ENCODE measurements at regions not wholly inside any gene's neighbourhood (a gene's known extent, or its start where the extent isn't known, plus 50 kb on each side); places are given as distances from the start of the nearest gene placed in this dataset.

DNA sequence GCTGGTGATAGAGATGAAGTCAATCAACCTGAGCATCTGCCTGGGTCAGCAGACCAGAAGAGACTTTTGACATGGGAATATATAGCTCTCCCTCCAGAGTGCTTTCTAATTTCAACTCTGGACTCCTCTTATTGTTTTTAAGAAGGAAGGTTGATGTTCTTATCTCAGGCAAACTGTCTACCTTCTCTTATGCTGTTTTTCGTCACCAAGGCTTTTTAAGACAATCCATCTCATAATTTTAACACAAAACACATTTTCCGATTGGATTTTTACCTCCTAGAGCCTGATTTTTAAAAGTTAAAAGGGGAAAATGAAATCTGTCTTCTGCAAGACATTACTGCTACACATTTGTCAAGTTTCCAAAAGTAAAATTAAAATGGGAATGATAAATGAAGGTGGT, 368.7 kb upstream of the MIS18BP1 start:
- no peak overlapping the region for H3K27ac ChIP-seq (ENCODE audit: extremely low read depth, low read depth, low read length)
- no peaks in the 10 kb centered on the region for H3K36me3 ChIP-seq (ENCODE audit: control insufficient read depth, insufficient read depth, low read length)
- no TSS peak for BruUV-seq (replicated peaks)
- no peak for FAIRE-seq
- H3K27me3 ChIP-seq (ENCODE audit: control insufficient read depth in 2 of 2, insufficient read depth in 2 of 2, low read length in 2 of 2): no peaks in the 10 kb centered on the region
- no peak overlapping the region for H3K4me2 ChIP-seq (ENCODE audit: insufficient read depth, low read length)
- H4K20me1 ChIP-seq (replicated peaks; ENCODE audit: control insufficient read depth, insufficient read depth, low read length): no peaks in the 10 kb centered on the region
- intact Hi-C loops (cut with micrococcal nuclease) (no loop called here), in situ Hi-C loops (cut with MboI) (no loop called here)
- no peak overlapping the region for H2AFZ ChIP-seq (ENCODE audit: low read depth, low read length)
- CTCF ChIA-PET (ENCODE audit: low intra/inter-chr PET ratio): no interaction called here
- H3K9ac ChIP-seq (ENCODE audit: insufficient read depth in 1 of 2, low read depth in 2 of 2, low read length in 2 of 2): no peak overlapping the region
- no peaks in the 10 kb centered on the region for H3K9me3 ChIP-seq (replicated peaks; ENCODE audit: control insufficient read depth, insufficient read depth, low read depth, low read length)
- no peaks in the 10 kb centered on the region for H3K9me1 ChIP-seq (ENCODE audit: control insufficient read depth, insufficient read depth, low read length)
- 0% methylated on average over 2 of the region's 2 CpGs for WGBS (ENCODE audit: insufficient coverage, low coverage, missing lambda C conversion rate)
- H3K4me3 ChIP-seq: no peak overlapping the region
- POLR2A ChIA-PET: no interaction called here
- H3K4me1 ChIP-seq (replicated peaks in 1 of 2; ENCODE audit: control insufficient read depth in 2 of 2, insufficient read depth in 2 of 2, low read length in 2 of 2): no peaks in the 10 kb centered on the region
- no peaks in the 10 kb centered on the region for H3K79me2 ChIP-seq (ENCODE audit: control insufficient read depth, insufficient read depth, low read length)
- ATAC-seq: no peak
- DNase-seq (ENCODE audit: extremely low read depth in 1 of 4, low spot score in 3 of 4): no peak
- TF ChIP-seq RBM15 (IDR thresholded peaks at IDR 0.05; ENCODE audit: insufficient read depth, low read length): no peak
- no peak for TF ChIP-seq EP400 (IDR thresholded peaks at IDR 0.05)
- TF ChIP-seq CEBPG (CRISPR knock-in tag; IDR thresholded peaks at IDR 0.05): no peak
- no peak for TF ChIP-seq CEBPG (tag; conservative IDR thresholded peaks at IDR 0.05 in 1 of 2, IDR thresholded peaks at IDR 0.05 in 1 of 2)
- TF ChIP-seq, protein P1, sequence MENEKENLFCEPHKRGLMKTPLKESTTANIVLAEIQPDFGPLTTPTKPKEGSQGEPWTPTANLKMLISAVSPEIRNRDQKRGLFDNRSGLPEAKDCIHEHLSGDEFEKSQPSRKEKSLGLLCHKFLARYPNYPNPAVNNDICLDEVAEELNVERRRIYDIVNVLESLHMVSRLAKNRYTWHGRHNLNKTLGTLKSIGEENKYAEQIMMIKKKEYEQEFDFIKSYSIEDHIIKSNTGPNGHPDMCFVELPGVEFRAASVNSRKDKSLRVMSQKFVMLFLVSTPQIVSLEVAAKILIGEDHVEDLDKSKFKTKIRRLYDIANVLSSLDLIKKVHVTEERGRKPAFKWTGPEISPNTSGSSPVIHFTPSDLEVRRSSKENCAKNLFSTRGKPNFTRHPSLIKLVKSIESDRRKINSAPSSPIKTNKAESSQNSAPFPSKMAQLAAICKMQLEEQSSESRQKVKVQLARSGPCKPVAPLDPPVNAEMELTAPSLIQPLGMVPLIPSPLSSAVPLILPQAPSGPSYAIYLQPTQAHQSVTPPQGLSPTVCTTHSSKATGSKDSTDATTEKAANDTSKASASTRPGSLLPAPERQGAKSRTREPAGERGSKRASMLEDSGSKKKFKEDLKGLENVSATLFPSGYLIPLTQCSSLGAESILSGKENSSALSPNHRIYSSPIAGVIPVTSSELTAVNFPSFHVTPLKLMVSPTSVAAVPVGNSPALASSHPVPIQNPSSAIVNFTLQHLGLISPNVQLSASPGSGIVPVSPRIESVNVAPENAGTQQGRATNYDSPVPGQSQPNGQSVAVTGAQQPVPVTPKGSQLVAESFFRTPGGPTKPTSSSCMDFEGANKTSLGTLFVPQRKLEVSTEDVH (IDR thresholded peaks at IDR 0.05; ENCODE audit: low read depth, partially characterized antibody): no peak
